ENCODE measurements at regions not wholly inside any gene's neighbourhood (a gene's known extent, or its start where the extent isn't known, plus 50 kb on each side); places are given as distances from the start of the nearest gene placed in this dataset.

- no peaks in the 10 kb centered on the region for H3K9me3 ChIP-seq
- H3K4me1 ChIP-seq, result peaks cover 3% of the 10 kb centered on the region
- no peaks in the 10 kb centered on the region for H3K27me3 ChIP-seq
- DNase-seq, result peak; percentile 89
- H3K36me3 ChIP-seq, result no peaks in the 10 kb centered on the region
- TF ChIP-seq CTCF (IDR thresholded peaks at IDR 0.05; ENCODE audit: low read depth, low read length), result peak; percentile 93
- no peak overlapping the region for H3K4me3 ChIP-seq (ENCODE audit: low read depth, low read length)
Observed at GRCh38 chr7:67377939-67378862, 381.6 kb downstream of the TYW1 start.

DNA sequence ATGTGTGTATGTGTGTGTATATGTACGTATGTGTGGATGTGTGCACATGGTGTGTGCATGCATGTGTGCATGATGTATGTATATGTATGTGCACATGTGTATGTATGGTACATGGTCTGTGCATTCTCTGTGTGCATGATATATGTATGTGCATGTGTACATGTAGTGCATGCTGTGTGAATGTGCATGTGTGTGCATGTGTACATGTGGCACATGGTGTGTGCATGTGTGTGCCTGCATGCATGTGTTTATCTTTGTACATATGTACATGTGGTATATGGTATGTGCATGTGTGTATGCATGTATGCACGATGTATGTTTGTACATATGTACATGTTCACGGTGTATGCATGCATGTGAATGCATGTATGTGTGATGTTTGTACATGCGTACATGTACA is 383.7 kb downstream of the TYW1 start:
- H3K4me1 ChIP-seq, result peaks cover 3% of the 10 kb centered on the region
- no peaks in the 10 kb centered on the region for H3K27me3 ChIP-seq
- no peak overlapping the region for H3K4me3 ChIP-seq (ENCODE audit: low read depth, low read length)
- no peak for TF ChIP-seq CTCF (IDR thresholded peaks at IDR 0.05; ENCODE audit: low read depth, low read length)
- no peaks in the 10 kb centered on the region for H3K36me3 ChIP-seq
- no peaks in the 10 kb centered on the region for H3K9me3 ChIP-seq
- no peak for DNase-seq

DNA sequence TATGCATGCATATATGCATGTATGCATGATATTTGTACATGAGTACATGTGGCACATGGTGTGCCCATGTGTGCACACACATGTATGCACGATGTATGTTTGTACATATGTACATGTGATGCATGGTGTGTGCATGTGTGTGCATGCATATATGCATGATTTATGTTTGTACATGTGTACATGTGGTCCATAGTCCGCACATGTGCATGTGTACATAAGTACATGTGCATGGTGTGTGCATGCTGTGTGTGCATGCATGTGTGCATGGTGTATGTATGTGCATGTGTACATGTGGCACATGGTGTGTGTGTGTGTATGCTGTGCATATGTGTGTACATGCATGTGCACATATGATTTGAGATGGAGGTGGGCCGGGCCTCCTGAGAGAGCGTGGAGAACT is 384.2 kb downstream of the TYW1 start:
- H3K9me3 ChIP-seq, result no peaks in the 10 kb centered on the region

DNA sequence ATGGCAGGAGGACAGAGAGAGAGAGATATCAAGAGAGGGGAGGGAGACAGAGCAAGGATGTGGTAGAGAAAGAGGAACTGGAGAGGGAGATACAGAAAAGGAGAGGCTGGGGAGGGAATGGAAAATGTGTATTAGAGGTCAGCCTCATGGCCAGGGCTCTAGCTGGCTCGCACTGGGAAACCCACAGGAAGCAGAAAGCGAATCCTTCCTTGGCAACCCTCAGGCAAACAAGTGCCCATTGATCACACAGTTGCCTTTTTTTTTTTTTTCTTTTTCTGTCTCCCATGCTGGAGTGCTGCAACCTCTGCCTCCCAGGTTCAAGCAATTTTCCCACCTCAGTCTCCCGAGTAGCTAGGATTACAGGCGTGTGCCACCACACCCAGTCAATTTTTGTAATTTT is 391.2 kb downstream of the TYW1 start:
- Histone ChIP-seq H3K4me1 (no peaks in the 10 kb centered on the region), H3K4me3 (ENCODE audit: low read depth, low read length) (no peak overlapping the region), H3K9me3 (no peaks in the 10 kb centered on the region), H3K27me3 (no peaks in the 10 kb centered on the region), H3K36me3 (no peaks in the 10 kb centered on the region)
- DNase-seq, result no peak
- TF ChIP-seq CTCF (IDR thresholded peaks at IDR 0.05; ENCODE audit: low read depth, low read length), result no peak

More for the DNA sequence above, 384.2 kb downstream of the TYW1 start:
- H3K4me3 ChIP-seq (ENCODE audit: low read depth, low read length), result no peak overlapping the region
- no peak for DNase-seq
- H3K4me1 ChIP-seq, result peaks cover 3% of the 10 kb centered on the region
- H3K27me3 ChIP-seq, result no peaks in the 10 kb centered on the region
- H3K36me3 ChIP-seq, result no peaks in the 10 kb centered on the region
- no peak for TF ChIP-seq CTCF (IDR thresholded peaks at IDR 0.05; ENCODE audit: low read depth, low read length)

- Histone ChIP-seq H3K9me3 (no peaks in the 10 kb centered on the region; the same call in 1 of the 2 replicates), H3K27me3 (no peaks in the 10 kb centered on the region), H3K4me3 (ENCODE audit: low read depth, low read length) (no peak overlapping the region), H3K4me1 (no peaks in the 10 kb centered on the region), H3K36me3 (no peaks in the 10 kb centered on the region)
- DNase-seq, result no peak
- TF ChIP-seq CTCF (IDR thresholded peaks at IDR 0.05; ENCODE audit: low read depth, low read length), result no peak
Observed at GRCh38 chr7:67391168-67391567, 394.5 kb downstream of the TYW1 start.
